Activated CD4-positive, alpha-beta T cell treated with anti-CD3 and anti-CD28 coated beads for 24 hours (primary cell): ENCODE measurements at regions not wholly inside any gene's neighbourhood (a gene's known extent, or its start where the extent isn't known, plus 50 kb on each side); places are given as distances from the start of the nearest gene placed in this dataset.
"Not testable (repeated sequence)": the region's sequence is repeated elsewhere in the genome, so short reads cannot be mapped to it uniquely, and the experiment has no call there.

ENCODE experiments used
- DNase-seq, 2 donors: peaks; one replicate each; pipeline ENCODE4 v3.0.0-alpha.2; 2020; ENCODE audit warnings: low read depth in 2 of 2

DNA sequence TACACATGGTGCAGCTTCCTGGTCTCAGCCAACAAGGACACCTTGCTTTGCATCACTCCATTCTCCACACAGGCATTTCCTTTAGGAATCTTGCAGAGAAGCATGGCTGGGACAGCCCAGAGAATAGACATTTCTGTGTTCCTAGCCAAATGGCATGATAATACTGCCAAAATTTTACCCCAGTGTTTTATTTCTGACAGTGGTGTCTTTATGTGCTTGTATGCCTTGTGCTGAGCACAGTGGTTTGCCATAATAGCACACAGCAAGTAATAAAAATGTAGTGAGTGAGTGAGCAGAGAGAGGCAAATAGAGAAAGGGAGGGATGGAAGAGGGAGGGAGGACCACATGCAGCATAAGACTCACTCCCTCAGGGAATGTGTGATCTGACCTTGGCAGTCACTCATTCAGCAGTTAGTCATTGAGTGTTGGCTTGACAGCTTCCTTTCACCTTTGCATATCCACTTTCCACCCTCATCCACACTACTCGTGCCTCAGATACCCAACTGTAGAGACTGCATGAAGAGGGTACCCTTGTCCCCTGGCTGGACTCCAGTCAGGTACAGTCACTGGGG is 212.8 kb upstream of the CCDC196 start:
- no peak for DNase-seq

DNA sequence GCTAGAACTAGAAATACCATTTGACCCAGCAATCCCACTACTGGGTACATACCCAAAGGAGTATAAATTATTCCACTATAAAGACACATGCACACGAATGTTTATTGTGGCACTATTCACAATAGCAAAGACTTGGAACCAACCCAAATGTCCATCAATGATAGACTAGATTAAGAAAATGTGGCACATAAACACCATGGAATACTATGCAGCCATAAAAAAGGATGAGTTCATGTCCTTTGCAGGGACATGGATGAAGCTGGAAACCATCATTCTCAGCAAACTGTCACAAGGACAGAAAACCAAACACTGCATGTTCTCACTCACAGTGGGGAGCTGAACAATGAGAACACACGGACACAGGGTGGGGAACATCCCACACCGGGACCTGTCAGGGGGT is 207.8 kb upstream of the CCDC196 start:
- not testable (repeated sequence) for DNase-seq

DNA sequence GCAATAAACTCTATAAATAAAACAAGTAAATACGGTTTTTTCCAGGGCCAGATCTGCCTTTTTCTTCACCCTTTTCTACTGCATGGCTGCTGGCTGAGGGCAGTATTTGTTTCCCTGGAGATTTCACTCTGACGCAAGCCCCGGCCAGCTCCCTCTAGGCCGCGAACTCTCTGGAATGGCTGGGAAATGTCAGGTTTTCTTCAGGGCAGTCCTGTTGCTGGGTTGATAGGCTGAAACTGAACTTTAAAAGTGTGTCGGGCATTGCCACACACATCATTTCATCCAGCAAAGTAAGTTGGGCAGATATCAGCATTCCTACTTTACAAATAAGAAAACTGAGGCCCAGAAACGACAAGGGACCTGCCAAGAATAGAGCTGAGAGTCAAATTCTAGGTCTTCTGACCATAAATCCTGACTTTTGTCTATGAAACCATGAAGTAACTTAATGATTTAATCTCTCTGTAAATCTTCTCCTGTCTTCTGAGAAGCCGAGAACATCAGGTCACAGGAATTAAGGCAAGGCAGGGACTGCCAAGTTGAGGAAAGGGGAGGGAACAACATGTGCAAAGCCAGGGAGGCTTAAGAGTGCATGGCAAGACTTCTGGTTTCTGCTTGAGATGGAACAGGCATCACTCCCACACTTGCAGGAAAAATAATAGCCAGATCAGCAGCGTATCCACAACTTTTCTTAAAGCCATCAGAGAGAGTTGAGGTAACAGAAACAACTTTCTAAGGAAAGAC is 205.0 kb upstream of the CCDC196 start:
- no peak for DNase-seq

GRCh38 chr14:66284346-66284745 is 201.8 kb upstream of the CCDC196 start:
- DNase-seq = no peak

DNA sequence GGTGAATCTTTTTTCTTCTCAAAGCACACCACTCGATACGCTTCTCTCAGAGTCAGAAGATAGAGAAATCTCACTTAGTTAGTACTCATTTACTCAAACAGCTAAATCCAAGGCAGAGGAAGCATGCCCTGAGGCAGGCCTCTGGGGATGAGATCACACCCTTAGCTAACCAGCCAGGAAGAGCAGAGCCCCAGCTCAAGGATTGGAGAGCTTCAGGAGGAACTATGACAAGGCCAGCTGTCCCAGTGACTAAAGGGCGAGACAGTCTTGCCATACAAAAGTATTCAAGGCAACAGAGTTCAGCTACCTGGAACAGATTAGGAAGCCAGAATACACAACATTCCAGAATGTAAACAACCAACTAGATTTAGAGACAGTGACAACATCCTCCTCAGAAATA is 197.7 kb upstream of the CCDC196 start:
- DNase-seq = no peak

DNA sequence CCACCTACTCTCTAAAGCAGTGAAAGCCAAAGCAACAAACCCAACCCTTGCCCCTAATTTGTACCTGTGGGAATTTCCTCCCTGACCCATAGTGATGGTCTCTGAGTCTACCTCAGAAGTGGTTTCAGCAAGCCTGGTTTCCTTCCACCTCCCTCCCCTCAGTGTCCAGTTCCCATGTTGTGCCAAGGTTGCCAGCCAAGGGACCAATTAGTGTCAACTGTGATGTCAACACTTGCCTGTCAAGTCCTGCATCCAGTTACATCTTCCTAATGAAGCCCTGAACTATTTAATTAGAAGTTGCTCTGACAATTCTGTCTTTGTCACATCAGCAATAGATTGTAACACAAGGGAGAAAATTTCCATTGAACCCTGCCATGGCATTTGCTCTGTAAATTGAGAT is 194.4 kb upstream of the CCDC196 start:
- no peak for DNase-seq

- no peak for DNase-seq
Observed at GRCh38 chr14:66293533-66294105, 192.6 kb upstream of the CCDC196 start.

DNA sequence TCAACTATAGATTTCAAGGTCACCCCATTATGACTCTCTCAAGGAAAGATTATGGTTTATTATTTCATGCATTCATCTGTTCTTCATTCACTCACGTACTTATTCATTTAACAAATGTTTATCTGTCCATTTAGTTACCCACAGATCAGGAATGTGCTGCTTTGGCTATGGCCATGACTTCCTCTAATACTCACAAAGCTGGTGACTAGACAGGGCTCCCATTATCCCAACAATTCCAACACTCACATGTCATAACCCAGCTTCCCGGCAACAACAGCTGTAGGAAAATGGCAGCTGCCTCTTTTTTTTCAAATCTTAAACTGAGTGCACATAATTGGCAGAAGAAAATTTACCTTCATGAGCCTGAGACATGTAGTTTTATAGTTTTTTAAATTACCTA is 190.8 kb upstream of the CCDC196 start:
- DNase-seq = no peak

GRCh38 chr14:66300886-66301285 is 185.3 kb upstream of the CCDC196 start:
- DNase-seq = no peak

DNA sequence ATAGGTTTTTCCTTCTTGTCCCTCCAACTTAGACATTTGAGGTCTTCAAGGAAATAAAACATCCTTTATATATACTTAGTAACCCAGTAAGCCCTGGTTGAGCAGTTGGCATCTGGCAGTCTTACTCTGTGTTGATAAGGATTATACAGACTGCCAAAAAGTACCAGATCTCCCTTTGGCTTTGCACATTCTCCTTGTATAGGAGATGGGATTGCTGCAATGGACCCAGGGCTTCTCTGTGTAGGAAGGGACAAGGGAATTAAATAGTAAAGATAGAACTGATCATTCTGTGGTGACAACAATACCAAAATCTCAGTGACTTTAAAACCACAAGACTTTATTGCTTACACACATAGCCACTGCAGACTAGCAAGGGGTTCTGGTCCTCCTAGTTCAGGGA is 180.1 kb upstream of the CCDC196 start:
- DNase-seq = no peak

- no peak for DNase-seq
Observed at GRCh38 chr14:66311058-66311457, 175.1 kb upstream of the CCDC196 start.

DNA sequence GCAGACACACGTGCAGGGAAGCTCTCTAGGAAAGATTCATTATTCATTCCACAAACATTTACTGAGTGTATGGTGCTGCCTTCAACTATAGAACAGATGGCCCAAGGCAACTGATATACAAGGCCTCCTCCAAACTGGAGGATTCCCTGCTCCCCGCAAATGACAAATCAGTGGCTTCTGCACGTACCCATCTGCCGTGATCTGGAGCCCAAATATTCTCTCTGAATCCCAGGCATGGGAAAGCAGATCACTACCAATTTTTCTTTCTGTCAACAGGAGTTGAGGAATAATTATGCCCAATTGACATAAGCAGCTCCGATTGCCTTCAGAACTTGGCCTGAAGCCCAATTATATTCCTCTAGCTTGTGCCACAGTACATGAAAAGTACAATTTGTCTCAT is 174.2 kb upstream of the CCDC196 start:
- no peak for DNase-seq

DNA sequence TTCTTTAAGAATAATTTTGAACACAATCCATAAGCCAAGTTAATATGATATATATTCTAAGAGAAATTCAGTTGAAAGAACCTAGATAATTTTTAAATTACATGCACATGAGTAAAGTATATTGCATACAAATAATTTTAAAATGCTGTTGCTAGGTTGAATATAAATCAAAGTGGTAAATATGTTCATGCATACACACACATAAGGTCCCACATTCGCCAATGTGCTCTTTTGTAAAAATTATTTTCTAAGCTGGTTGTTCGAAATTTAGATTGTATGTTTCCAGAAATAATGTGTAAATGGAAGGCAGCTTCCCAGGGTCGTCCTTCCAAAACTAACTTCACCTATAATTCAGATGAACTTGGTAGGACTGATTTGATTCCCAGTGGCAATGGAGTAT is 173.7 kb upstream of the CCDC196 start:
- DNase-seq = no peak

GRCh38 chr14:66315098-66315497 is 171.1 kb upstream of the CCDC196 start:
- no peak for DNase-seq

GRCh38 chr14:66315548-66315947 is 170.6 kb upstream of the CCDC196 start:
- DNase-seq = no peak

GRCh38 chr14:66322564-66322963 is 163.6 kb upstream of the CCDC196 start:
- no peak for DNase-seq

GRCh38 chr14:66330228-66330627 is 155.9 kb upstream of the CCDC196 start:
- DNase-seq = no peak

GRCh38 chr14:66330916-66331315 is 155.3 kb upstream of the CCDC196 start:
- DNase-seq = no peak

DNA sequence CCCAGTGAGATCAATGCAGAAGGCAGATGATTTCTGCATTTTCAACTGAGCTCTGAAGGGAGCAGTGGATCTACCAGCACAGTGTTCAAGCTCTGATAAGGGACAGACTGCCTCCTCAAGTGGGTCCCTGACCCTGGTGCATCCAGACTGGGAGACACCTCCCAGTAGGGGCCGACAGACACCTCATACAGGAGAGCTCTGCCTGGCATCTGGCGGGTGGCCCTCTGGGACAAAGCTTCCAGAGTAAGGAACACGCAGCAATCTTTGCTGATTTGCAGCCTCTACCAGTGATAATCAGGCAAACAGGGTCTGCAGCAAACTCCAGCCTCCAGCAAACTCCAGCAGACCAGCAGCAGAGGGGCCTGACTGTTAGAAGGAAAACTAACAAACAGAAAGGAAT is 152.9 kb upstream of the CCDC196 start:
- not testable (repeated sequence) for DNase-seq

GRCh38 chr14:66341239-66341638 is 144.9 kb upstream of the CCDC196 start:
- DNase-seq = no peak

GRCh38 chr14:66345986-66346385 is 140.2 kb upstream of the CCDC196 start:
- DNase-seq = no peak

DNA sequence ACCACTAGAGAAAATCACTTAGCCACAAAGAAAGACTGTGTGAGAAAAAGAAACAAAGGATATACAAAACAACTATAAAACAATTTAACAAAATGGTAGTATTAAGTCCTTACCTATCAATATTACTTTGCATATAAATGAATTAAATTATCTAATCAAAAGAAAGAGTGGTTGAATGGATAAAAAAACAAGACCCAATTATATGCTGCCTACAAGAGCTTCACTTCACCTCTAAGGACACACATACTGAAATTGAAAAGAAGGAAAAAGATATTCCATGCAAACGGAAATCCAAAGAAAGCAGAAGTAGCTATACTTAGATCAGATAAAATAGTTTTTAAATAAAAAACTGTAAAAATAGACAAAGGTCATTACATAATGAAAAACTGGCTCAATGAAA is 134.9 kb upstream of the CCDC196 start:
- no peak for DNase-seq

- DNase-seq = no peak
Observed at GRCh38 chr14:66359500-66359899, 126.7 kb upstream of the CCDC196 start.
